ENCODE measurements at regions not wholly inside any gene's neighbourhood (a gene's known extent, or its start where the extent isn't known, plus 50 kb on each side); places are given as distances from the start of the nearest gene placed in this dataset.

- TF ChIP-seq EZH2 (IDR thresholded peaks at IDR 0.05; ENCODE audit: insufficient read depth, poor library complexity, severe bottlenecking) (no peak), EZH2phosphoT487 (IDR thresholded peaks at IDR 0.05; ENCODE audit: insufficient read depth, low read depth) (no peak)
Measured at GRCh38 chr5:145105384-145105783, 729.8 kb downstream of the PRELID2 start.
